ENCODE measurements at regions not wholly inside any gene's neighbourhood (a gene's known extent, or its start where the extent isn't known, plus 50 kb on each side); places are given as distances from the start of the nearest gene placed in this dataset.
A peak's percentile ranks its signal among the peaks of the same experiment; 100 is the strongest.

DNA sequence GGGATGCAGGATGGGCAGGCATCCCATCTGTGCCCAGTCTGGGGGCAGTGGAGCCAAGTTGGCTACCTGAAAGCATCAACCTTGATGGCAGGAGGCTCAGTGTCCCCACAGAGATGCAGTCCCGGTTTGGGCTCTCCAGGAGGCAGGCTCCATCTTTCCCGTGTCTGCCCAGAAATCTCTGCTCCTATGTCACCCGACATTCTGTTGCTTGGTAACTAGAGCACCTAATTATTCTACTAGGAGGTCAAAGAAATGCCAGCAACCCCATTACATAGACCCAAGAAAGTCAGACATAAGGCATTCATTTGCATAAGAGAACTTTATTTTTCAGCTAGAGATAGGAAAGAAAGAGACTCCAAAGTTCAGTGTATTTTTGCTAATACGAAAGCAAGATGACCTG is 100.3 kb upstream of the BACE2 start:
- Histone ChIP-seq H3K27me3 (ENCODE audit: control insufficient read depth, insufficient read depth, low read length) (peaks cover 8% of the 10 kb centered on the region), H3K9me3 (ENCODE audit: control insufficient read depth, low read depth, low read length) (no peaks in the 10 kb centered on the region), H3K36me3 (ENCODE audit: control insufficient read depth, low read depth, low read length) (no peaks in the 10 kb centered on the region), H3K9ac (ENCODE audit: low read length) (no peak overlapping the region), H3K4me3 (ENCODE audit: low read length) (no peak overlapping the region), H3K27ac (ENCODE audit: low read length) (no peak overlapping the region), H3K4me1 (ENCODE audit: control insufficient read depth, low read depth, low read length) (peaks cover 17% of the 10 kb centered on the region)

DNA sequence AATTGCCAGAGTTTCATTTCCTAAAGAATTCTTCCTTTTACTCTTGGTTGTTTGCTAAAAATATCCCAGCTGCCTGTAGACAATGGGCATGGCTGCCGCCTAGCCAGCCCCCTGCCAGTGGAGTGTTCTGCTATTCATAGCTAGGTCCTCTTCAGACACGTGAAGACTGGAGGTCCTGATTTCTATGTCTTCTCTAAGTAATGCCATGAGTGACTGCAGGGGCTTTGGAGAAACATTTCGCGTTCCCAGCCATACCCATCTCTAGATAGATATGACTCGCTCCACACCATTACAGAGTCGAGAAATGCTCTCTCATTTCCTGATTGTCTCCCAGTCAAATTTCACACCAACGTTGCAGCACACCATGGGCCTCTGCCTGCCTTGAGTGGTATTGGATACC is 99.5 kb upstream of the BACE2 start:
- Histone ChIP-seq H3K4me3 (ENCODE audit: low read length) (peak overlapping the region; percentile 26), H3K27ac (ENCODE audit: low read length) (no peak overlapping the region), H3K27me3 (ENCODE audit: control insufficient read depth, insufficient read depth, low read length) (peaks cover 8% of the 10 kb centered on the region), H3K36me3 (ENCODE audit: control insufficient read depth, low read depth, low read length) (no peaks in the 10 kb centered on the region), H3K9me3 (ENCODE audit: control insufficient read depth, low read depth, low read length) (no peaks in the 10 kb centered on the region), H3K9ac (ENCODE audit: low read length) (no peak overlapping the region), H3K4me1 (ENCODE audit: control insufficient read depth, low read depth, low read length) (peaks cover 17% of the 10 kb centered on the region)

DNA sequence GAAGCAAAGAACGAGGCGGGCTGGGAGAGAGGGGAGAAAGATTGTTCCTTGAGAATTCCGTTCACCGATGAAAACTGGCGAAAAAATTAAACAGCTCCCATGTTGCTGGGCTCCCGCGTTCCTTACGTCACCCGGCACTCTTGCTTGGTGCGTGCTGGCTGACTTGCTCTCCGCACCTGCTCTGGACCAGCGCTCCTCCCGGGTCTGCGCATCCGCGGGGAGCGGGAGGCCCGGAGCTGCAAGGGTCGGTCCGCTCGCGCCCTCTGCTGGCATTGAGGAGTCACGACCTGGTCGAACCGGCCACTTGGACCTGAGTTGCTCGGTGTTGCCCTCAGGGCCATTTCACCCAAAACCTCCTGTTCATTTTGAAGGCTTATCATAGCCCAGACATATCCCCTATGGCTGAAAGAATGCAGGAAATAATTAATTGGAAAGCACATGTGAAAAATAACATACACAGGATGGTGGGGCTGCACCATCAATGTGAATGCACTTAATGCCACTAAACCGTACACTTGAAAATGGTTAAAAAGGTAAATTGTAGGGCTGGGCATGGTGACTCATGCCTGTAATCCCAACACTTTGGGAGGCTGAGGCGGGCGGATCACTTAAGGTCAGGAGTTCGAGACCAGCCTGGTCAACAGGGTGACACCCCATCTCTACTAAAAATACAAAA is 98.9 kb upstream of the BACE2 start:
- Histone ChIP-seq H3K27me3 (ENCODE audit: control insufficient read depth, insufficient read depth, low read length) (peaks cover 8% of the 10 kb centered on the region), H3K4me1 (ENCODE audit: control insufficient read depth, low read depth, low read length) (peaks cover 17% of the 10 kb centered on the region), H3K9me3 (ENCODE audit: control insufficient read depth, low read depth, low read length) (no peaks in the 10 kb centered on the region), H3K4me3 (ENCODE audit: low read length) (peak overlapping the region; percentile 26), H3K27ac (ENCODE audit: low read length) (no peak overlapping the region), H3K9ac (ENCODE audit: low read length) (no peak overlapping the region), H3K36me3 (ENCODE audit: control insufficient read depth, low read depth, low read length) (no peaks in the 10 kb centered on the region)

DNA sequence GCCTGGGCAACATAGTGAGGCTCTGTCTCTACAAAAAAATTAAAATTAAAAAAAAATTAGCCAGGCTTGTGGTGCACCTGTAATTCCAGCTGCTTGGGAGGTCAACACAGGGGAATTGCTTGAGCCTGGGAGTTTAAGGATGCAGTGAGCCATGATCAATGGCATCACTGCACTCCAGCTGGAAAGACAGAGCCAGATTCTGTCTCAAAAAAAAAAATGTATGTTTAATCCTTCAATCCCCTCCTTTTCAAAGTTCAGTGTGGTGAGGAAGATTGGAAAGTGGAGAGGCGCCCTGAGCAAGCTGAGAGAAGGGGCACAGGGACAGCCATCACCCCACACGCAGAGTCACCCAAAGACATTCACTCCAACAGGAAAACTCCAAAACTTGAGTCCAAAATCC is 97.7 kb upstream of the BACE2 start:
- Histone ChIP-seq H3K27me3 (ENCODE audit: control insufficient read depth, insufficient read depth, low read length) (peaks cover 8% of the 10 kb centered on the region), H3K4me1 (ENCODE audit: control insufficient read depth, low read depth, low read length) (peaks cover 17% of the 10 kb centered on the region), H3K9me3 (ENCODE audit: control insufficient read depth, low read depth, low read length) (no peaks in the 10 kb centered on the region), H3K36me3 (ENCODE audit: control insufficient read depth, low read depth, low read length) (no peaks in the 10 kb centered on the region), H3K4me3 (ENCODE audit: low read length) (no peak overlapping the region), H3K27ac (ENCODE audit: low read length) (no peak overlapping the region), H3K9ac (ENCODE audit: low read length) (no peak overlapping the region)

DNA sequence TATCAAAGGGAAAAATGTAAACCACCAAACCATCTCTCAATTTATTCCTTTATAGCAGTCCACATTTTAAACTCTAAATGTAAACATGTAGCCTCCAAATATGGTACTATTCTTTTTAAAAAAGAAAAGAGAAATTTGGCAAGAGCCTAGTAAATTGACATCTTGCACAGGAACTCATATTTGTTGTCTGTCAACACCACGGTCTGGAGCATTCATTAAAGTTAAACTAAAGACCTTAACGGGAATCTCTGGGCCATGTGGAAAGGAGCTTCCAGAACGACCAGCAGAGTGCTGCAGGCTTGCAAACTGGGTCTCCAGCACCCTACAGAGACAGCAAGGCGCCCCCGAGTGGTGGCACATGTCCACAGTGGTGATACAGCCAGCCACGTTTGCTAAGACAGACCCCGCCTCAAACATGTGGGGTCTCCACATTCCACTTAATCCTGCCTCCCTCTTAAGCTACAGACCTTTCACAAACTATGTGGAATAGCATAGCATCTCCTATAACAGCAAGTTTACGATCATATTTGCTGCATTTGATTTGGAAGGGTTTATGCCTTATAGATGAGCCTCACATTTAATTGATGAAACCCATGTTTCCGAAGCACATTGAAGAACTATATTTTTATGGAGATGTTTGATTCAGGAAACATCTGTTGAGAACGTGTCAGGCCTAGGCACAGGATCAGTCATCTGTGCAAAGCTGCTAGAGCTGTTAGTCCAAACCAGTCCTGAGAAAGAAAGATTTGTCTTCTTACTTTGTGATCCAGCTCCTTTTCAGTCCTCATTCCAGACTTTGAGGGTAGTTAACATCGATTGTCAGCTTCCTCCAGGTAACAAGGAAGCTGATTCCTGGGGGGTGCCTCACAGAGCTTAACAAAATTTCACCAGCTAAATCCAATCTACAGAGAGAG is 96.4 kb upstream of the BACE2 start:
- H3K9ac ChIP-seq (ENCODE audit: low read length): no peak overlapping the region
- H3K27me3 ChIP-seq (ENCODE audit: control insufficient read depth, insufficient read depth, low read length): peaks cover 8% of the 10 kb centered on the region
- no peak overlapping the region for H3K4me3 ChIP-seq (ENCODE audit: low read length)
- H3K9me3 ChIP-seq (ENCODE audit: control insufficient read depth, low read depth, low read length): no peaks in the 10 kb centered on the region
- H3K4me1 ChIP-seq (ENCODE audit: control insufficient read depth, low read depth, low read length): peaks cover 17% of the 10 kb centered on the region
- H3K36me3 ChIP-seq (ENCODE audit: control insufficient read depth, low read depth, low read length): no peaks in the 10 kb centered on the region
- H3K27ac ChIP-seq (ENCODE audit: low read length): no peak overlapping the region

DNA sequence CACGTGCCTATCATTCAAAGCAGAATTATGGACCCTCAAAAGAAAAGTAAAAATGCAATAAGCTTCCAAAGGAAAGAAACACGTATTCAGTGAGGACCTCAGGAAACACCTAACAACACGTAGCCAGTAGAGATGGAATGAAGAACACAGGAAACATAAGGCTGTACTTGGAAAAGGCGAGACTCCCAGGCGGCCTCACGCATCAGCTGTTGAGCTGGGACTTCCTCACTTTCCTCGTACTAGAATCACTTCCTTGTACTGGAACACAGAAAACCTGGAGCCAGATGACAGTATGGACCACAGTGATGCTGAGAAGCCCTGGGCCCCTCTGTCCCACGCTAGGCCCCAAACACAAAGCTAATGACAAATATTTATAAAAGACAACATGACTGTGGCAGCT is 94.4 kb upstream of the BACE2 start:
- H3K27ac ChIP-seq (ENCODE audit: low read length): no peak overlapping the region
- H3K36me3 ChIP-seq (ENCODE audit: control insufficient read depth, low read depth, low read length): no peaks in the 10 kb centered on the region
- H3K9ac ChIP-seq (ENCODE audit: low read length): no peak overlapping the region
- H3K9me3 ChIP-seq (ENCODE audit: control insufficient read depth, low read depth, low read length): no peaks in the 10 kb centered on the region
- peaks cover 8% of the 10 kb centered on the region for H3K4me1 ChIP-seq (ENCODE audit: control insufficient read depth, low read depth, low read length)
- H3K4me3 ChIP-seq (ENCODE audit: low read length): no peak overlapping the region
- H3K27me3 ChIP-seq (ENCODE audit: control insufficient read depth, insufficient read depth, low read length): peaks cover 4% of the 10 kb centered on the region

DNA sequence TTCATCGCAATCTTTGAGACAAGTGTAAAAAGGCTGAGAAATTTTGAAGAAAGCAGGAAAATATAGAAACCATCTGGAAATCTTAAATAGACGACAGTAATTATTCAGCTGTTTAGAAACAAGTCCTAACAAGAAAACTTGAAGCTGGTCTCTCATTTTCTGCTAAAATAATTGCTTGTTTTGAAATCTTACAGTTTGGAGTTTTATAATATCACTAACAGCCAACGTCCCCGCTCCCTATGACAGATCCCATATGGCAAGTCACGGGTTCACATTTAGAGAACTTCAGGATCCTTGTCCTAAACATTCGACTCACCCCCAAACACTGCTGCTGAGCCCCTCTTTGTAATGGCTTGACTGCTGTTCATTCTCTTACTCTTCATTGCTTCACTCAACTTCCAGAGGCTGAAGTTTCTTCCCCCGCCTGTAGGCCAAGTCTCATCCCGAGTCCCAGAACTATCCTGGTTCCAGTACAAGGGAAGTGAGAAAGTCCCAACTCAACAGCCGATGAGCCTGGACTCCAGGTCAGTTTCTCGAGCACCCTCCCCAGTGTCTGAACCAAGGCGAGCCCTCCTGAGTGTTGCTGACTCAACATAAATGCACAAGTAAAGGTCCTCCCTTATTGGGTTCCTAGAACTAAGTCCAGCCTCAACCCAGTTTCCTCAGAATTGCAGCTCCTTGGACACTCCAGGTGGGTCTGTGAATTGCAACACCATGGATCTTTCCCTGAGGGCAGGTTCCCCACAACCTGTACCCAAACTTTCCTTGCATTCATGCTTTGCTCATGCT is 93.4 kb upstream of the BACE2 start:
- Histone ChIP-seq H3K4me3 (ENCODE audit: low read length) (no peak overlapping the region), H3K4me1 (ENCODE audit: control insufficient read depth, low read depth, low read length) (peaks cover 5% of the 10 kb centered on the region), H3K9ac (ENCODE audit: low read length) (no peak overlapping the region), H3K9me3 (ENCODE audit: control insufficient read depth, low read depth, low read length) (no peaks in the 10 kb centered on the region), H3K36me3 (ENCODE audit: control insufficient read depth, low read depth, low read length) (no peaks in the 10 kb centered on the region), H3K27ac (ENCODE audit: low read length) (no peak overlapping the region), H3K27me3 (ENCODE audit: control insufficient read depth, insufficient read depth, low read length) (no peaks in the 10 kb centered on the region)

DNA sequence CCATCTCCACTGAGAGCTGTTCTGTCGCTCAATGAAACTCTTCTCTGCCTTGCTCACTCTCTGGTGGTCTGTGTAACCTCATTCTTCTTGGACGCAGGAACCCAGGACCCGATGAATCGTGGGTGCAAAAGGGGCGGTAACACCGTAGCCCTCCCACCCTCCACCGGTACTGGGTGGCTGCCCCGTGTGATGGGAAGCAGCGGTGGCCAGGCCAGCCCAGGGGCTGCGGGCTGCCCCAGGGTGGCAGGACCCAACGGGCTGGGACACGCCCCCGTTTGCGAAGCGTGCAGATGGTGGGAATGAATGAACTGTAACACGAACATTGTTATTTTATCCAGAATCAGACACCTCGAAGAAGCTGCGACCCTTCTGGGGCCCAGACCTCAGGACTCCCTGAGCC is 92.3 kb upstream of the BACE2 start:
- Histone ChIP-seq H3K4me1 (ENCODE audit: control insufficient read depth, low read depth, low read length) (peaks cover 5% of the 10 kb centered on the region), H3K27ac (ENCODE audit: low read length) (no peak overlapping the region), H3K9me3 (ENCODE audit: control insufficient read depth, low read depth, low read length) (no peaks in the 10 kb centered on the region), H3K9ac (ENCODE audit: low read length) (no peak overlapping the region), H3K4me3 (ENCODE audit: low read length) (no peak overlapping the region), H3K36me3 (ENCODE audit: control insufficient read depth, low read depth, low read length) (no peaks in the 10 kb centered on the region), H3K27me3 (ENCODE audit: control insufficient read depth, insufficient read depth, low read length) (no peaks in the 10 kb centered on the region)

DNA sequence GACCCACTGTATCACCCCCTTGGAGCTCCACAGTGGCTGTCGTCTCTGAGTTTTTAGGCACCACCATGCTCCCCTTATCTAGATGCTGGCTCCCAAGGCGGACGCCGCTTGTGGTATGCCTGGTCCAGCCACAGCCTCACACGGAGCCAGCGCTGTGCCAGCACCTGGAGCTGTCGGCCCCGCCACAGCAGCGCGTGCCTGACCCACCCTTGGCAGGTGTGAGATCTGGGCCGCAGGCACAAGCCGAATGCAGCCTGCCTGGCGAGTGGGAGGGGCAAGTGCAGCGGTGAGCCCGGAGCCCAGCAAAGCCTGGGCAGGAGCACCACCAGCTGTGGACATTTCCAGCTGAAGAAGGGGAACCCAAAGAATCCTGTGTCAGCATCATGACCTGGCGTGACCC is 91.9 kb upstream of the BACE2 start:
- Histone ChIP-seq H3K4me1 (ENCODE audit: control insufficient read depth, low read depth, low read length) (peaks cover 5% of the 10 kb centered on the region), H3K9ac (ENCODE audit: low read length) (no peak overlapping the region), H3K27me3 (ENCODE audit: control insufficient read depth, insufficient read depth, low read length) (no peaks in the 10 kb centered on the region), H3K9me3 (ENCODE audit: control insufficient read depth, low read depth, low read length) (no peaks in the 10 kb centered on the region), H3K4me3 (ENCODE audit: low read length) (no peak overlapping the region), H3K36me3 (ENCODE audit: control insufficient read depth, low read depth, low read length) (no peaks in the 10 kb centered on the region), H3K27ac (ENCODE audit: low read length) (no peak overlapping the region)

DNA sequence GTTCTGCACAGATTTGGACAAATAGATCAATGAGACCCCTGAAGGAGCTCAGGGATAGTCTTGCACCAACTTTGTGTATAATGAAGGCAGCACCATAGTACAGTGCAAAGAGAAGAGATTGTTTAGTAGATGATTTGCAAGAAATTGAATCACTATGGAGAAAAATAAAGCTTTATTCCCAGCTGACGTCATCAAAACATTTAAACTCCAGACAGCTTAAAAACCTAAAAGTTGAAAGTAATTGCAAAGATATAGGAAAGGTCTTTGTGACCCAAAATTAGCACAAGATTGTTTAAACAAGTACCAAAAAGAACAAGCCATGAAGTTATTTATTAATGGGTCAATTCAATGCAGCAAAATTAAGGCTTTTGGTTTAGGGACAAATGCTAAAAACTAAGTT is 88.8 kb upstream of the BACE2 start:
- H3K27ac ChIP-seq (ENCODE audit: low read length): no peak overlapping the region
- H3K9ac ChIP-seq (ENCODE audit: low read length): no peak overlapping the region
- no peak overlapping the region for H3K4me3 ChIP-seq (ENCODE audit: low read length)
- H3K4me1 ChIP-seq (ENCODE audit: control insufficient read depth, low read depth, low read length): no peaks in the 10 kb centered on the region
- H3K36me3 ChIP-seq (ENCODE audit: control insufficient read depth, low read depth, low read length): no peaks in the 10 kb centered on the region
- H3K27me3 ChIP-seq (ENCODE audit: control insufficient read depth, insufficient read depth, low read length): no peaks in the 10 kb centered on the region
- H3K9me3 ChIP-seq (ENCODE audit: control insufficient read depth, low read depth, low read length): no peaks in the 10 kb centered on the region

DNA sequence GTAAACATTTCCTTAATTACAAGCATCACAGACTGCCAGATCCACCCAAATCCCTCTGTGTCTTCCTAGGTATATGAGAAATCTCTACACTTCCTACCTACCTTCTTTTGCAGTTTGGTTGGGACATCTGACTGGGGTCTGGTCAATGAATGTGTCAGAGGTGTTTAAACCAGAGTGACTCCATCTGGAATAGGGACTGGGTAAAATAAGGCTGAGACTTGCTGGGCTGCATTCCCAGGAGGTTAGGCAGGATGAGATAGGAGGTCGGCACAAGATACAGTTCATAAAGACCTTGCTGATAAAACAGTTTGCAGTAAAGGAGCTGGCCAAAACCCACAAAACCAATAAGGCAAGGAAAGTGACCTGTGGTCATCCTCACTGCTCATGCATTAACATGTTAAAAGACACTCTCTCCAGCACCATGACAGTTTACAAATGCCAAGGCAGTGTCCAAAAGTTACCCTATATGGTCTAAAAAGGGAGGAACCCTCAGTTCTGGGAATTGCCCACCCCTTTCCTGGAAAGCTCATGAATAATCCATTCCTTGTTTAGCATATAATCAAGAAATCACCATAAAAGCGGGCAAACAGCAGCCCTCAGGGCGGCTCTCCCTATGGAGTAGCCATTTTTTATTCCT is 87.4 kb upstream of the BACE2 start:
- H3K4me3 ChIP-seq (ENCODE audit: low read length): no peak overlapping the region

More for the DNA sequence above, 87.4 kb upstream of the BACE2 start:
- Histone ChIP-seq H3K36me3 (ENCODE audit: control insufficient read depth, low read depth, low read length) (no peaks in the 10 kb centered on the region), H3K9ac (ENCODE audit: low read length) (no peak overlapping the region), H3K27me3 (ENCODE audit: control insufficient read depth, insufficient read depth, low read length) (no peaks in the 10 kb centered on the region), H3K4me1 (ENCODE audit: control insufficient read depth, low read depth, low read length) (no peaks in the 10 kb centered on the region), H3K9me3 (ENCODE audit: control insufficient read depth, low read depth, low read length) (no peaks in the 10 kb centered on the region), H3K27ac (ENCODE audit: low read length) (no peak overlapping the region)

Measured in iPS-18a (cell line).